Stimulated activated CD4-positive, alpha-beta T cell treated with anti-CD3 and anti-CD28 coated beads, Interleukin-12 subunit alpha, Interleukin-12 subunit beta, amount 100 ng/mL, for 24 hours (primary cell): ENCODE measurements at regions not wholly inside any gene's neighbourhood (a gene's known extent, or its start where the extent isn't known, plus 50 kb on each side); places are given as distances from the start of the nearest gene placed in this dataset.
"Not testable (repeated sequence)": the region's sequence is repeated elsewhere in the genome, so short reads cannot be mapped to it uniquely, and the experiment has no call there.

ENCODE experiments used
- DNase-seq, 2 experiments: peaks; one replicate each; pipeline ENCODE4 v3.0.0-alpha.2; 2020; ENCODE audit warnings: low read depth in 2 of 2

DNA sequence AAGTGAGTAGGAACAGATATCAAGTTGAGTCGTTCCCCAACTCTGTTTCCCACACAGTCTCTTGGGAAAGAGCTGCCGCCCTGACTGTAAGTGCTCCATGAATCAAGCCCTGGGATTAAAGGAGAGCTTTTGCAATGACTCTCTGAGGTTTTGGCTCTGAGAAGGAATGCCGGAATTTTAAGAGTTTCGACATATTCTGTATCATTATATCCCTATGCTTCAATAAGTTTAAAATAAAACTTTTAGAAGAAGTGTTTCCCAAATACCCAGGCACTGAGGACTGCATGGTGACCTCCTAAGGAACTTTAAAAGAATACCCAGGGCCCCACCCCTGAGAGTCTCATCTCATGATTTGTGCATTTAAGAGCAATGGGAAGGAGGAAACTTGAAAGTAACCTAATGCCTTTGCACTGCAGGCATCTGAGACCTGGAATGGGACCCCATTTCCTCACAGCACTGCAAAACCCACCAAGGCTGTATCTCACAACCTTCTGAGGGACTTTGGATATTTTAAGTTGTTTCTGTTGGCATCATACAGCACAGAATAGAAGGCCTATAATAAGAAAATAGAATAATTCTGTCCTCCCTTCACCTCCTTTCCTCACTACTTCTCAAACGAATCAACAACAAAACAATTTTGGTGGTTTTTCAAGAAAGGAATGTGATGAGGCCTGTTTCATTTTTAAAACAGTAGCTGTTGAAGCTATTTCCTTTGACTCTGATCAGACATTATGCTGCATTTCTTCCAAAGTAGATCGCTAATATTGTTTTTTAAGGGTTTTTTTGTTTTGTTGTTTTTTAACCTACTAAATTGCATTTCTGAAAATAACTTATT lies 121.2 kb downstream of the GASK1B start:
- DNase-seq, result no peak

DNA sequence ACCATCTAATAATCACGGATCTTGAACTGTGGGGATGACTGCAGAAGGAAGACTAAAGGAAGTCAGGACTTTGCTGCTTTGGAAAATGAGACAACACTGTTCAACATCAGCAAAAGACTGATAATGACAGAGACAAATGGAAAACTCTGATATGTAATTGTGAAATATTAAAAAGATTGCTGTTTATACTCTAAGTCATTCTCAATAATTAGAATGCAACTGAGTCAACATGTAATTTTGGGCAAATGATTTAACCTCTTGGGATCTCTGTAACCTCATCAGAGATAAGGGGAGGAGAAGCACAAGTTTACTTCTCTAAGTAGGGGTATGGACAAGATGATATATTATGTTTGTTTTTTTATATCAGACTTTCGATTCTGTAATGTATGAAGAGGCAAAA lies 121.9 kb downstream of the GASK1B start:
- no peak for DNase-seq

DNA sequence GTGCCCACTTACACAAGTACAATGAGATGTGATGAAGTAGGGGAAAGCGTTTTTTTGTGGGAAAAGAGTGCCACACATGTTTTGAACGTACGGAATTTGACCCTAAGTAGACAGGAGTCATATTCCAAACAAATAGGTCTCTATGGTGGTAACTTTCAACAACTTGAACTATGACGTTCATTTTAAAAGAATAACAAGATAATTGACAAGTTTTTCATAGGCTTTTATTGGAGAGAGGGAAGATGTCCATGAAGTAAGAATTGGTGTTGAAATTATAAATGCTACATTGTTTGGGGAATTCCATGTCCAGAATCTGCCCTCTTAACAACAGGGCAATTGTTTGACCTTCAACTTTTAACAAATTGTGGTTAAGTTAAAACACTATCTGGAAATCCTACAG lies 126.5 kb downstream of the GASK1B start:
- no peak for DNase-seq

DNA sequence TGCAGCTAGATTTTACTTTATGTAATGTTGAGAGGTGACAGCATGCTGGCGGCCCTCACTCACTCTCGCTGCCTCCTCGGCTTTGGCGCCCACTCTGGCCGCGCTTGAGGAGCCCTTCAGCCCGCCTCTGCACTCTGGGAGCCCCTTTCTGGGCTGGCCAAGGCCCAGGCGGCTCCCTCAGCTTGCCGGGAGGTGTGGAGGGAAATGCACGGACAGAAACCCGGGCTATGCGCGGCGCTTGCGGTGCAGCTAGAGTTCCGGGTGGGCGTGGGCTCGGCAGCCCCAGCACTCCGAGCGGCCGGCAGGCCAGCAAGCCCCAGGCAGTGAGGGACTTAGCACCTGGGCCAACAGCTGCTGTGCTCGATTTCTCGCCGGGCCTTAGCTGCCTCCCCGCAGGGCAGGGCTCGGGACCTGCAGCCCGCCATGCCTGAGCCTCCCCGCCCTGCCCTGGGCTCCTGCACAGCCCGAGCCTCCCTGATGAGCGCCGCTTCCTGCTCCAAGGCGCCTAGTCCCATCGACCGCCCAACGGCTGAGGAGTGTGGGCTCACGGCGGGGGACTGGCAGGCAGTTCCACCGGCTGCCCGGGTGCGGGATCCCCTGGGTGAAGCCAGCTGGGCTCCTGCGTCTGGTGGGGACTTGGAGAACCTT lies 128.7 kb downstream of the GASK1B start:
- no peak for DNase-seq

DNA sequence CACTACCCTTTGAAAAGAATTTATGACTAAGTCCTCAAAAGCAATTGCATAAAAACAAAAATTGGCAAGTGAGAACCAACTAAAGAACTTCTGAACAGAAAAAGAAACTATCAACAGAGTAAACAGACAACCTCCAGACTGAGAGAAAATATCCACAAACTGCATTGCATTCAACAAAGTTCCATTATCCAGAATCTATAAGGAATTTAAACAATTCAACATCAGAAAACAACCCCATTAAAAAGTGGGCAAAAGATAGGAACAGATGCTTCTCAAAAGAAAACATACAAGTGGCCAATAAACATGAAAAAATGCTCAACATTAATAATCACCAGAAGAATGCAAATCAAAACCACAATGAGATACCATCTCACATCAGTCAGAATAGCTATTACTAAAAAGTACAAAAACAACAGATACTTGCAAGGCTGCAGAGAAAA lies 130.2 kb downstream of the GASK1B start:
- no peak for DNase-seq

DNA sequence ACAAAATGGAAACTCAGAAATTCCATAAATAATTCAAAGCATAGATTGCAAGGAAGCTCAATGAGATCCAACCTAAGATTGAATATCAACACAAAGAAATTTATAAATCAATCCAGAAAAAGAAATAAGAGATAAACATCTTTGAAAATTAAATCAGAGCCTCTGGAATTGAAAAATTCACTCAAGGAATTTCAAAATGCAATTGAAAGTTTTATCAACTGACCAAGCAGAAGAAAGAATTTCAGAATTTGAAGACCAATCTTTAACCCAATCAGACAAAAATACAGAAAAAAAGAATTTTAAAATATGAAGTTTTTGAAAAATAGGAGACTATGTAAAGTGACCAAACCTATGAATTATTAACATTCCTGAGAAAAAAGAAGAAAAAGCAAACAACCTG lies 134.1 kb downstream of the GASK1B start:
- DNase-seq, result no peak

DNA sequence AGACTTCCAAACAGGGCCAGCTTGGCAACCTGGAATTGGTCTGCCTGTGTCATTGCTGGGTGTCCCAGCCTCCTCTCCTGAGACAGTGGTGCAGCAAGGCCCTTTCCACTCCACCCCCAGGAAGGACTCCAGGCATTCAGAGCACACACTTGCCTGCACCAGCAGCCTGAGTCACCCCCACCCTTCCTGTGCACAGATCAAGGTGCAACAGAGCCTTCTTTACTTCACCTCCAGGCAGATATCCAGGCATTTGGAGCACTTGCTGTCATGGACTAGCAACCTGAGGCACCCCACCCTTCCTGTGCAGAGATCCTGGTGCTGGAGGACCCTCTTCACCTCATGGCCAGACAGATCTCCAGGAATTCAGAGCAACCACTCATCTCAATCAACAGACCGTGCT lies 135.8 kb downstream of the GASK1B start:
- DNase-seq, result no peak

DNA sequence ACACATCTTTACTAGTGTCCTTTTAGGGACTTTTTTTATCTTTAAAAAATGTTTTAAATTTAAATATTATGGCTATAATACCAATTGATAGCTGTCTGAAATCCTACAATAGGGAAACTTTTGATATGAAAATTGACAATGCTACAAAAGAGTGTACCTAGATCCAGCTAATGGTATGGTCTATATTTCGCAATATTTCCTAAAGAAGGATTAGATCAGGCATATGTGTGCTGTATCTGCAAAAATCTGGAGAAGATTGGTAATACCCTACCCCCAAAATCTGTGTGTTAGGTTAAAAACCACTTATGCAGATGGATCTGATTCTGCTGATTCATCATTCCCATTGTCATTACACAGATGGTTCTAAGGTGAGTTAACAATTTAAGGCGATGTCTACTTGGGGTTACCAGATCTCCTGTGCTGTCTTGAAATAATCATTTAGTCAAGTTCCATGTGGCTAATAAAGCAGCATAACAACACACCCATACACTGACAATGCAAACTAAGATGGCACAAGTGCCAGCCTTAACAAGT lies 137.1 kb downstream of the GASK1B start:
- no peak for DNase-seq

DNA sequence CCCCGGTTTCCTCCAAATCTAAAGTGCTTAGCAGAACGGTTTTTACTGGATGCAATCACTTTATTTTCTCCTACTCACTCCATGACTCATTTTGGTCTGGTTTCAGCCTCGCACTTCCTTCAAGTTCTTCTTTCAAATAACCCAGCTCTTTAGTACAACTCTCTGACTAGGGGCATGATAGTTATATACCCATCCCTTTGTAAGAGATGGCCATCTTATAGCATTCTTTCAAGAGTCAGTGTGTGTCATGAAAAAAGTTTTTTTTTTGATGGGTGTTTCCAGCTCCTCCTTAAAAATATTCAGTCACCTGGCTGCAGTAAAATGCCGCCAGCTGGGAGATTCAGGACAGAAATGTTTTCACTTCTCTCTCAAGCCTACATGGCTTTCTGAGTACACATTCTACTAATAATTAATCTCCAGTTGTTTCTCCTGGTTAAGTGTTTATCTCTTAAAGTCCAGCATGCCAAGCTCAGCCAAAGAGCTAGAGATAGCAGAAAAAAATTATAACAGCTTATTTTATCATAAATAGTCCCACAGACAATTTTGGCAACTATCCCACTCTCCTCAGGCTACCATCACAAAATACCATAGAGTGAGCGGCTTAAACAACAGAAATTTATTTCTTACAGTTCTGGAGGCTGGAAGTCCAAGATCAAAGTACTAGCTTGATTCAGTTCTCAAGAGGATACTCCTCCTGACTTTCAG lies 139.3 kb downstream of the GASK1B start:
- no peak for DNase-seq

DNA sequence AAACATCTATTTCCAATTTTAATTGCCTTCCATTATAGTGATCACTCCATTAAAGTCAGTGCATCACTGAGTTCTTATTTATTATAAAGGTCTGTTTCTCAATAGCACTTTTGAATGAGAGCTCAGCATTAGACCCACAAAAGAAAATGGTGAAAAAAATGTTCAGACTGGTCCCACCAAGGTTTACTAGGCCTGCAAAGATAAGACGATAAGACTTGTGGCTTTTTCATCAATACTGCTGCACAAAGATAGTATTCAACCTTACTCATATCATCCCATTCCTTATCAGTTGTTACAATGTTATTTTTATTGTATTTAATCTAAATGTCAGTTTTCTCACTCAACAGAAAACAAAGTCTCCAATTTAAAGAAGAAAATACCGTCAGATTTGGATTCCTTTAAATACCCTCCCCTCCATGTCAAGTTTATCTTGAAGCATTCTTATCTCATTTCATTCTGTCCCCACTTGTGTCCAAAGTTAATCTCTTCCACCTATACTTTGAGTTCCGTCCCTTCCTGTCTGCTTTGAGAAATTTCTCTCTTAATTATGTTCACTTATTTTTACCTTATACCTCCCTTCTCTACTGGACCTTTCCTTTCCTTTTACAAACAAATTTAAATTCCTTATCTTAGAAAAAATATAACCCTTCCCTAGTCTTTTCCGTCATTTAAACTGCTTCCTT lies 140.0 kb downstream of the GASK1B start:
- DNase-seq, result no peak

DNA sequence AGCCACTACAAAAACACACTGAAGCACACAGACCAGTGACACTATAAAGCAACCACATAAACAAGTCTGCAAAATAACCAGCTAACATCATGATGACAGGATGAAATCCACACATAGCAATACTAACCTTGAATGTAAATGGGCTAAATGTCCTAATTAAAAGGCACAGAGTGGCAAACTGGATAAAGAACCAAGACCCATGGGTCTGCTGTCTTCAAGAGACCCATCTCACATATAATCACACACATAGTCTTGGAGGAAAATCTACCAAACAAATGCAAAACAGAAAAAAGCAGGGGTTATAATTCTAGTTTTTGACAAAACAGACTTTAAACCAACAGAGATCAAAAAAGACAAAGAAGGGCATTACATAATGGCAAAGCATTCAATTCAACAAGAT lies 144.4 kb downstream of the GASK1B start:
- not testable (repeated sequence) for DNase-seq

DNA sequence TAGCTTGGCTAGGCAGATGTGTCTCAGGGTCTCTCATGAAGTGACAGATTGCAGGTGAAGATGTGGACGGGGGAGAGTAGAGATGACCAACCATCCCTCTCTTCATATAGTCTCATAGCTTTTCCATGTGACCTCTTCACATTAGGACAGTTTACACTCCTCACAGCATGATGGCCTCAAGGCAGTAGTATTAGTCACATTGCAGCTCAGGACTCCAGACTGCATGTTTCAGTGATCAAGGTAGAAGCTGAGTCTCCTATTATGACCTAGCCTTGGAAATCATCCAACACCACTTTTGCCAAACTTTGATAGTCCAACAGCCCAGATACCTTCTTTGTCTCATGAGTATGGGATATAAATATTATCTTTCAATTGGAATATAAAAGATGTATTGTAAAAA lies 147.7 kb downstream of the GASK1B start:
- no peak for DNase-seq

DNA sequence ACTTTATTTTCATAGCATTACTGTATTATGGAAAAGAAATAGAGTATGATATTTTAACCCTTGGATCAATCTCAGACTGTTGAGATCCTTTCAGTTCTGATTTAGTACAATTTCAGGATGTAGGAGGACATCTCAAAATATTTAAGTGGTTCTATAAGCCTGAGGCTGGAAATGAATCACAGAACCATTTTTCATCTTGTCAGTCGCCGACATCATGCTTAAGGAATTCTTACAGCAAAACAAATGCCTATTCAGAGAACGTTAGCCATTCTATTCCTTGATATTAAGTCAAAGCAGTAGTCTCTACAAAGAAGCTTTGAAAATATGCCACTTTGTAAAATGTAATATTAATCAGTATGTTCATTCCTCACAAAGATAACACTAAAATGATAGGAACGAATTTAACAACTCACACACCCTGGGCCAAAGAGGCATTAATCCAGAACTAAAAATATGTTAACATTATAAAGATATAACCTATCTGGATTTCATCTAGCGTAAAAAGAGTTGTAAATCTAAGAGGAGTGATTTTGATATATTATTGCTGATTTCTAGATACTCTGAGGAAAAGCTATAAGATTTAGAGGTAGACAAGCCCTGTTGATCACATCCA lies 152.0 kb downstream of the GASK1B start:
- DNase-seq, result no peak

DNA sequence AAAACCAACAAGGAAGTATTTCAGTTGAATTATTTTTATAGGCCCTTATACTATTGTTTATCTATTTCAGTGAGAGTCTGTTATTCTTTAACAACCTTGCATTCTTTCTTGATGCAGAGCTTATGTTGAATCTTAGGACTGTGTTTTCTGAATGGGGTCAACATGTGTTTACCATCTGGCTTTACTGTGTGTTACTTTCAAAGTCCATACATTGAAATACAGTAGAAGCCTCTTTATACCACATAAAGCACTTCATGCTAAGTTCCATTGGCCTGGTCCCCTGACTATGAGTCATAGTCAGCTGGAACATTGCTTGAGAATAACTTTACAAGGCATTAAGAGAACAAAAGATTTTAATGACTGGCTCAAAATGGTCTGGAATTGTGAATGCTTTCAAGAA lies 152.6 kb downstream of the GASK1B start:
- DNase-seq, result no peak

DNA sequence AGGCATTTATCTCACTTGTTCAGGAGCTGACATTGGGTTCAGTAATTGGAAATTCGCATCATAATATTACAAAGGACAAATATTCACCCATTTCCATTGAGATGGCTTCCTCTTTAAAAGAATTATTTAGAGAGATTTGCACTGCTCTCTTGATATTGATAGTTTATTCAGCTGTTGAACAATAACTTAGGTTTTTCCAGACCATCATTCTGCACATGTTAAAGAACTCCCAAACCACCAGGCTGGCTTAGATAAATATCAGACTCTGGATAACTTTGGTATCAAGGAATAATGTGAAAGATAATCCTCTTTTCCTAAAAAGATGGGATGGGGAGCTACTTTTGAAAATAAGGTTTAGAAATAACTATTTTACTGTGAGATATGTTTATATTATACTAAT lies 154.0 kb downstream of the GASK1B start:
- no peak for DNase-seq

DNA sequence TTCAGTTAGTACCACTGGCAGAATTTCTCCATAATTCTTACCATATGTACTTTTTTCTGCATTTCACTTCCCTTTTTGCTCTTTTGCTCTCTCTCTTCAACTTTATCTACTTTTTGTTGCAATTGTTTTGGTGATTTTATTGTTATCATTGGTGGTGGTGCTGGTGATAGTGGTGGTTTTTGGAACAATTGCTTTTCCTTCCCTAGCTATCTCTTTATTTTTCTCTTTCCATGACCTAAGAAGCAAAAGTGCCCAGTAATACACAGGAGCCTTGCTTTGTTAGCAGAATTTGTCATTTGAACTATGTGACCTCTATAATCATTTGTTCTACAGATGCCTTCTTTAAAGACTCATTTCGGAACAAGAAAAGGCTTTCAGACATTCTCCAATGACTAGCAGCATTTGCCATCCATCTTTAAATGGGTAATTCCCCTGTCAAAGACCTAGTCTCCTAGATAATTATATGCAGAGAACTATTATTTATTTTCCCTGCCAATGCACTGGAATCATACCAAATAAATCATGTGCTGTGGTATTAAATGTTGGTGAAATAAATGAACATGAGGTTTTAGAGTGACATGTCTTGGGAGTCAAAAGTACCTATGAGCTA lies 154.5 kb downstream of the GASK1B start:
- DNase-seq, result no peak

DNA sequence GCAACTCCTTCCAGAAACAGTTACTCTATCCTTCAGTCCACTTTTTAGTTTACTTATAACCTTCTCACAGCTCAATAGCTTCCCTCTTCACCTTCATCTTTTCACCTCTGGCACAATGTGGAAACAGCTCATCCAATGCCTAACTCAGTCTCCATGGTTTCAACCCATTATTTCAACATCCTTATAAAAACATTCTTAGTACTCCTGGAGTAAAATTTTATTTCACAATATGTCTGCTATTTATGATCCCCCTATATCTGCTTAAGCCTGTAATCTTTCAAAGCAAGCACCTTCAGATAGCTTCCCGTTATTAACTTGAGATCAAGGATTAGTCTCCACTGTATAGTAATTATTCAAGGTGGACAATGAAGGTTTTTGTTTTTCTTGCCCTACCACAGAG lies 156.3 kb downstream of the GASK1B start:
- DNase-seq, result no peak

DNA sequence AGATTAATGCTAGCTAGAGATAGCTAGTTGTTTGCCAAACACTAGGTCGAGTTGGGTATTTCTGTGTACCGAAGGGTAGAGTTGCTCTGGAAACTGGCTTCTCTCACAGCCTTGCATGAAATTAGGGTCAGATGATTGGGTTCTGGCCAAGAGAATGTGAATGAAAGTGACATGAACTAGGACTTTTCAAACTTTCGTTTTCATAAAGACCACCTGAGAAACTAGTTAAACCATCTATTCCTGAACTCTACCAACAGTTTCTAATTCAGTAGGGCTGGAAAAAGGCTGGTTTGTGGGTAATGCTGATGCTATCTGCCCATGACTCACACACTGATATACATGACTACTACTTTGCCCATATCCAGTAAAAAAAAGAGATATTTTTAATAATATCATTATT lies 157.6 kb downstream of the GASK1B start:
- no peak for DNase-seq

DNA sequence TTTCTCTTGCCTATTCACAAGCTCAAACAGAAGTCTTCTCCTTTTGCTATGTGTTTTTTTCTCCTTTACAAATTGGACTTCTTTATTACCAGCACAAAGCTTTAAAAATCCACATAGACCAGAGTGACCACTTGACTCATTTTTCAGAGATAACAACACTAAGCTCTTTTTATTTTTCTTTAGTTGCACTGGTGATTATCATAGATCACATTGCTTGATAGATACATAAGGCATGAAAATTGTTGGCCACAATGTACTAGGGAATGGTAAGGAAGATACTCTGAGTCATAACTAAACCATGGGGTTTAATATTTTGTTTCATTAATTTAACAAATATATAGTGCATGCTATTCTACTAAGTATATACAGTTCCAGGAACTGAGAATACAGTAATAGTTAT lies 159.0 kb downstream of the GASK1B start:
- no peak for DNase-seq

DNA sequence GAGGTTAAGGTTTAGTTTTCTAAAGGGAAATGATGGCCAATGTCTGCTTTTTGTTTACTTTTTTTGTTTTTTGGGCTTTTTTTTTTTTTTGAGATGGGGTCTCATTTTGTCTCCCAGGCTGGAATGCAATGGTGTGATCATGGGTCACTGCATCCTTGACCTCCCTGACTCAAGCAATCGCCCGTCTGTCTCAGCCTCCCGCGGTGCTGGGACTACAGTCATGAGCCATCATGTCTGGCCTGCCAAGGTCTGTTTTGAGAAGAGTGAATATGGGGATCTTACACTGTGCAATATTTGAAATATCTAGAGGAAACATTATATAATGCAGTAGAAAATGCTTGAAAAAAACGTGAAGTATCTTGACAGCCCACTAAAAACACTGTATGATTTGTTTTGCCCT lies 162.5 kb downstream of the GASK1B start:
- no peak for DNase-seq

DNA sequence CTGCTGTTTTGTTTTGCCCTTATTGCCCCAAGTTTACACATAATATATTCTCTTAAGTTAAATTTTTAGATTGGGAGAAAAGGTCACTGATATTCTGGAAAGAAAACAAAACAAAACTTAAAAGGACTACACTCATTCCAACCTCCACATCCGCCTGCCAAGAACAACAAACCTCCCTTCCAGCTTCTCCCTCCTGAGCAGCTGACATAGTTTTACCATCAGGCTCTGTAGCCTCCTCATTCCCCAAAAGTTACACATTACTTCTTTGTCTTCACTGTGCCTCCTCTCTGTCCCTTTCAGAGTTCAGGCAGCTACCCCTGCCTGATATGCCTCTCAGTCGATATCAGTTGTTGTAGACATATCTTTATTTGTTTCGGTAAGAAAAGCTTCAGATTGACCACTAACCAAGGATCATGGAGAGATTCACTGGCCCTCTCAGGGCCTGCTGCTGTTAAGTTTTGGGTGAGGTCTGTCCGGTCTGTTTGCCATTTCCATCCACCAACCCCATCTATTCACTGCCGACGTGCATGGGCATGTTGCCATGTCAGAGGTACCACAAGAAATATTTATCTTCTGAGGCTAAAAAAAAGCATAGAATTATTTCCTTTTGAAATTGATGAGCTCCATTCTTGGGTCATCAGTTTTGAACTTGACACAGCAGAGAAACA lies 164.1 kb downstream of the GASK1B start:
- DNase-seq, result no peak
